NCI-H146 treated with DMSO at 0.1 percent for 48 hours (cell line): ENCODE measurements at regions not wholly inside any gene's neighbourhood (a gene's known extent, or its start where the extent isn't known, plus 50 kb on each side); places are given as distances from the start of the nearest gene placed in this dataset.
A peak's percentile ranks its signal among the peaks of the same experiment; 100 is the strongest.
"Not testable (repeated sequence)": the region's sequence is repeated elsewhere in the genome, so short reads cannot be mapped to it uniquely, and the experiment has no call there.

Experiments used
- DNase-seq: peaks from one replicate; lab custom pipeline; 2025; ENCODE audit not compliant: unreplicated experiment; lab: John Stamatoyannopoulos, UW

DNA sequence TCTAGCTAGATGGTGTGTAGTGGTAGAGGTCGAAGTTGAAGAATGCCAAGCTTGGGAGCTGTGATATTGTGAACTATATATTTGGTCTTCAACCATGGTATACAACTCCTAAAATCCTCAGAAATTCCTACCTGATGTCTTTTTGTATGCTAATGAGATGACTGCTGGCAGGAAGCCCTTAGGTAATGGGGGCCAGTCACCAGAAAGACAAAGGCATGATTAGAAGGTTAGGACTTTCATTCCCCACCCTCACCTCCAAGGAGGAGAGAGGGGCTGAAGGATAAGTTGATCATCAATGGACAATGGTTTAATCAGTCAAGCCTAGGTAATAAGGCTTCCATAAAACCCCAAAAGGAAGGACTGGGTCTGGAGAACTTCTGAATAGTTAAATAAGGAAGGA, 285.7 kb upstream of the POU5F2 start:
- DNase-seq: no peak

- no peak for DNase-seq
These were observed 284.5 kb upstream of the POU5F2 start for GRCh38 chr5:94025788-94026473.

DNA sequence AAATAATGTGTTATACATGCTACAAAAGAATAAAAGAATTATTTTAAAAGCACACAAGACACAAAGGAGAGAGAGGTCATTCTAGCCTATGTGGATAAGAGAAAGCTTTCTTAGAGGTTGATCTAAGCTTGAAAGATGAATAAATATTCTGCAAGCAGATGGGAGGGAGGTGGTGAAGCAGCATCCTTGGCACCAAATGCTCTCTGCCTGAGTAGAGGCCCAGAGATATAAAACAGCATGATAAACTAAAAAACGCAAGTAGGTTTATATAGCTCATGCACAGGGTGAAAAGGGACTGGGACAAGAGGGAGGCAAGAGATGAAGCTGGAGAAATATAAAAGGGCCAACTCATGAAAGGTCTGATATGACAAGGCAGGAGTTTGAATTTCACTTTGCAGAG, 283.2 kb upstream of the POU5F2 start:
- DNase-seq: no peak

DNA sequence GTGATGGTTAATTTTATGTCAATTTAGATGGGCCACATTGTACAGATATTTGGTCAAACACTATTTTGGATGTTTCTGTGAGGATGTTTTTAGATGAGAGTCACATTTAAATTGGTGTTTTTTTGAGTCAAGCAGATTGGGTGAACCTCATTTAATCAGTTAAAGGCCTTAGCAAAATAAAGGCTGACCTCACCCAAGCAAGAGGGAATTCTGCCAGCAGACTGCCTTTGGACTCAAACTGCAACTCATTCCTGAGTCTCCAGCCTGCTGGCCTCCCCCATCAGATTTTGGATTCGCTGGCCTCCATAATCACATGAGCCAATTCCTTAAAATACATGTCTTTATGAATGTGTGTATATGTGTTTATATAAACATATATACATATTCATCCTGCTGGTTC, 282.7 kb upstream of the POU5F2 start:
- DNase-seq: no peak

GRCh38 chr5:94021246-94021645, 279.8 kb upstream of the POU5F2 start:
- no peak for DNase-seq

- no peak for DNase-seq
These were observed 276.2 kb upstream of the POU5F2 start for GRCh38 chr5:94017579-94017978.

- no peak for DNase-seq
These were observed 269.4 kb upstream of the POU5F2 start for GRCh38 chr5:94010814-94011213.

- DNase-seq: no peak
These were observed 267.8 kb upstream of the POU5F2 start for GRCh38 chr5:94009161-94009560.

- DNase-seq: no peak
These were observed 257.6 kb upstream of the POU5F2 start for GRCh38 chr5:93998951-93999455.

DNA sequence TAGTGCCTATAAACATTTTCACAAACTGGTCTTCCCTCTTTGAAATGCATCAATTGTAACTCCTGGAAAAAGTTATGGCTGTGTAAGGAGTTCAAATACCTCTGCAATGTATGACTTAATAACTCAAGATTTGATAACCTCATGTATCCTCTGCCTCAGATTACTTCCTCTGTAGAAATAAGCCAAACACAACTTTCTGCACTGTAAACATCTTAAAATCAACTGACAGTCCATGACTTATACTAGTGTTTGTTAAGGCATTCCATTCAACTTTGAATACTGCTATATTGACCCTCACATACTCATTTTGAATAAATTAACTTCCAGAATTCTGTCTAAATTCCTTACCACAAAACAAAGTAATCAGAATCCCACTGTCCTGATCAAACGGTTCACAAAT, 256.2 kb upstream of the POU5F2 start:
- no peak for DNase-seq

- DNase-seq: no peak
These were observed 253.8 kb upstream of the POU5F2 start for GRCh38 chr5:93995126-93995621.

GRCh38 chr5:93993161-93993560, 251.8 kb upstream of the POU5F2 start:
- DNase-seq: peak; percentile 3

DNA sequence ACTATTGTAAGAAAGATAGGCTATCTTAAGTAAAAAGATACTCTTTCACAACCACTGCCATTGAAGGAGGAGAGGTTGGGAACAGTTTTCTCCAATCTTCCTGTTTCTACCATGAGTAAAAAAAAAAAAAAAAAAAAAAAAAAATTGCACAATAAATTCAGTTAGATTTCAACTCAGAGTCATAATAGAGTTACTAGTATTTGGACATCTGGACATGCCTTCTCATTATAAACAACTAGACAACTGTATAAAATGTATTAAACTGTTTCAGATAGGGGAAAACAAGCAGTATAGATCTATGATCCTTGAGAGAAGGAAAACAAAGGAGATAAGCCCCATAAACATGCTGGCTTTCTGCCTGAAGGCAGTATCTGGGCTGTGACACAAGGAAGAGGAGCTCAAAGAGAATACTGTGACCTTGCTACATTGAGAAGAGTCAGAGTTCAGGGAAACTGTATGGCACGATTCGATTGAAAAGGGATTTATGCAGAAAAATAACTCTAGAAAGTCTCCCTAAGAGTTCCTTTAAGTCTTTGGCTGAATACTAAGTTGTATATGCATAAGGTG, 249.2 kb upstream of the POU5F2 start:
- DNase-seq: peak; percentile 32

GRCh38 chr5:93985940-93986570, 244.7 kb upstream of the POU5F2 start:
- not testable (repeated sequence) for DNase-seq

GRCh38 chr5:93978222-93978621, 236.8 kb upstream of the POU5F2 start:
- DNase-seq: no peak

DNA sequence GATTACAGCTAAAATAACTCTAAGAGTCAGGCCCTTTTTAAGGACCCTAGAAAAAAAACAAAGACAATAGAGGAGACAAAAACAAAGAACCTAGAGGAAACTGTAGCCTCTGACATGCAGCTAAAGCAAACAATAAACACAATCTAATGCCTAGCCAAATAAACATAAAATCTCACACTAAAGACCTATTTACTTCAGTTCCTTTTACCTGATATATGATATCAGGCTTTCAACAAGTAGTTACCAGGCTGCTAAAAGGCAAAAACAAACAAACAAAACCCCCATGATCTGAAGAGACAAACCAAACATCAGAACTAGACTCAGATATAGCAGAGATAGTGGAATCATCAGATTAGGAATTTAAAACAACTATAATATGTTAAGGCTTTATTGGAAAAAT, 226.5 kb upstream of the POU5F2 start:
- DNase-seq: peak; percentile 48

DNA sequence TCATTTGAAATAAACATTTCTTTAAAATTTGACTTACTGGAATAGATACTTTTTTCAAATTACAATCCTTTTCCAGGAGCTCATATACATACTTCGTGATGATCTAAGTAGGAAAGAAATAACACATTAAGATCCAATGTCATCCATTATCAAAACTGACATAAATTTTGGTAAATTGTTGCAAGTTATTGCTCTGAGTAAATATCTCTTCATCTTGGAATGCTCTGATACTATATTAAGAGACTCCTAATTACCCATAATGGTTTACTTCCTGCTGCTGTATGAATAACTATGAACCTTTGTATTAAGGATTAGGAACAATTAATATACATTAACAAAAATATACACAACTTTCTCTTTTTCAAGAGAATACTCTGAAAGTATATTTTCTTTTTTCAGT, 223.0 kb upstream of the POU5F2 start:
- no peak for DNase-seq

- DNase-seq: no peak
These were observed 218.6 kb upstream of the POU5F2 start for GRCh38 chr5:93960042-93960441.

- no peak for DNase-seq
These were observed 214.6 kb upstream of the POU5F2 start for GRCh38 chr5:93956006-93956405.

- no peak for DNase-seq
These were observed 213.1 kb upstream of the POU5F2 start for GRCh38 chr5:93954421-93955069.

DNA sequence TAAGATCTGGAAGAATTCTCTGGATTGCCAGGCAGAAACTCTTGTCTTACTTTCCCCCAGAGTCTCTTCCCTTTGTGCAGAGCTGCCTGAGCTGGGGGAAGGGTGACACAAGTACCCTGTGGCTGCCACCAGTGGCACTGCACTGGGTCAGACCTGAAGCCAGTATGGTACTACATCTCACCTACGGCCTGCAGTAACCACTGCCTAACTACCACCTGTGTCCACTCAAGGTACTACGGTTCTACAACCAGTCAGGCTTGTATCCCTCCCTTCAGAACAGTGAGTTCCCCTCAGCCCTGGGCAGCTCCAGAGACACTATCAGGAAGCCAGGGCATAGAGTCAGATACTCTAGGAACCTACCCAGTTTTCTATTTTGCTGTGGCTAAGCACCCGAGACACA, 212.0 kb upstream of the POU5F2 start:
- DNase-seq: no peak

DNA sequence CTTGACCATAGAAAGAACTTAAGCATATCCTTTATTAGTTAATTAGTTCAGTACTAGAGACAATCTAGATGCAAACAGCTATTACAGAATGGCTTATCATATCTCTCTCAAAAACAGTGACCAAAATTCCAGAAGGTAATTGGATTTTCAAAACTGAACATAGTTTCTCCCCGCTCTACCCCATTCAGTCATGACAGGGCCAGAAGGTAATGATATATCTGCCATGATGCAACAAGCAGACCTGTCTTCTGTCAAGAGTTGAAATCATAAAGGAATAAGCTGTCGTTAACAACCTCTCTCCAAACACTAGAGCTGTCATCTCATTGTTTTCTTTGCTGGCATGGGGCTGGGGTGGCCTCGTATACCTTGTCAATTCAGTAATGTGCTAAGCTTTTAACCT, 200.5 kb upstream of the POU5F2 start:
- peak; percentile 68 for DNase-seq
